ENCODE measurements at regions not wholly inside any gene's neighbourhood (a gene's known extent, or its start where the extent isn't known, plus 50 kb on each side); places are given as distances from the start of the nearest gene placed in this dataset.

DNA sequence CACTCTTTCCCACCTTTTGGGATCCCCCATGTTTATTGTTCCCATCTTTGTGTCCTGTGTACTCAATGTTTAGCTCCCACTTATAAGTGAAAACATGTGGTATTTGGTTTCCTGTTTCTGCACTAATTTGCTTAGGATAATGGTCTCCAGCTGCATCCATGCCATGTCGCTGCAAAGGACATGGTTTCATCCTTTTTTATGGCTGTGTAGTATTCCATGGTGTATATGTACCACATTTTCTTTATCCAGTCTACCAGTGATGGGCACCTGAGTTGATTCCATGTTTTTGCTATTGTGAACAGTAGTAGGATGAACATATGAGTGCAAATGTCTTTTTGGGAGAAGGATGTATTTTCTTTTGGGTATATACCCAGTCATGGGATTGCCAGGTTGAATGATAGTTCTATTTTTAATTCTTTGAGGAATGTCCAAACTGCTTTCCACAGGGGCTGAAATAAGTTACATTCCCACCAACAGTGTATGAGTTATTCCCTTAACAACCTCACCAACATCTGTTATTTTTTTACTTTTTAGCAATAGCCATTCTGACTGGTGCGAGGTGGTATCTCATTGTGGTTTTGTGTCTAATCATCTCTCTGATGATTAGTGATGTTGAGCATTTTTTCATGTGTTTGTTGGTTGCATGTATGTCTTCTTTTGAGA lies 55.7 kb upstream of the MEDAG start:
- no peaks in the 10 kb centered on the region for H3K36me3 Mint-ChIP-seq (ENCODE audit: low read depth)
- no peak for DNase-seq
- TF ChIP-seq, protein P1, sequence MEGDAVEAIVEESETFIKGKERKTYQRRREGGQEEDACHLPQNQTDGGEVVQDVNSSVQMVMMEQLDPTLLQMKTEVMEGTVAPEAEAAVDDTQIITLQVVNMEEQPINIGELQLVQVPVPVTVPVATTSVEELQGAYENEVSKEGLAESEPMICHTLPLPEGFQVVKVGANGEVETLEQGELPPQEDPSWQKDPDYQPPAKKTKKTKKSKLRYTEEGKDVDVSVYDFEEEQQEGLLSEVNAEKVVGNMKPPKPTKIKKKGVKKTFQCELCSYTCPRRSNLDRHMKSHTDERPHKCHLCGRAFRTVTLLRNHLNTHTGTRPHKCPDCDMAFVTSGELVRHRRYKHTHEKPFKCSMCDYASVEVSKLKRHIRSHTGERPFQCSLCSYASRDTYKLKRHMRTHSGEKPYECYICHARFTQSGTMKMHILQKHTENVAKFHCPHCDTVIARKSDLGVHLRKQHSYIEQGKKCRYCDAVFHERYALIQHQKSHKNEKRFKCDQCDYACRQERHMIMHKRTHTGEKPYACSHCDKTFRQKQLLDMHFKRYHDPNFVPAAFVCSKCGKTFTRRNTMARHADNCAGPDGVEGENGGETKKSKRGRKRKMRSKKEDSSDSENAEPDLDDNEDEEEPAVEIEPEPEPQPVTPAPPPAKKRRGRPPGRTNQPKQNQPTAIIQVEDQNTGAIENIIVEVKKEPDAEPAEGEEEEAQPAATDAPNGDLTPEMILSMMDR (IDR thresholded peaks at IDR 0.05), result no peak
- H3K4me3 Mint-ChIP-seq, result no peak overlapping the region
- H3K9me3 Mint-ChIP-seq, result peaks cover 5% of the 10 kb centered on the region
- H3K27me3 Mint-ChIP-seq (ENCODE audit: low read depth, poor library complexity), result peaks cover 3% of the 10 kb centered on the region
- H3K27ac Mint-ChIP-seq, result no peak overlapping the region
- H3K4me1 Mint-ChIP-seq, result peaks cover 9% of the 10 kb centered on the region

DNA sequence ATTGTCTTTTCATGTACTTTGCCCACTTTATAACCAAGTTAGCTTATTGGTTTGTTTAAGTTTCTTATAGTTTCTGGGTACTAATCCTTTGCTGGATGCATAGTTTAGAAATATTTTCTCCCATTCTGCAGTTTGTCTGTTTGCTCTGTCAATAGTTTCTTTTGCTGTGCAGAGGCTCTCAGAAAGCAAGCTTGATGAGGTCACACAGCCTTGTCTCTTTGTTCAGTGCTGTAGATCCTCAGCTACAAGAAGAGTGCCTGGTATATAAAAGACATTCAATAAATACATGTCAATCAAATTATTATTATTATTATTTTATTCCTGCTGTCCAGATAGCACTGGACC lies 55.2 kb upstream of the MEDAG start:
- H3K9me3 Mint-ChIP-seq, result peaks cover 5% of the 10 kb centered on the region
- TF ChIP-seq, protein P1 (IDR thresholded peaks at IDR 0.05), result no peak
- H3K27me3 Mint-ChIP-seq (ENCODE audit: low read depth, poor library complexity), result peaks cover 6% of the 10 kb centered on the region
- H3K27ac Mint-ChIP-seq, result no peak overlapping the region
- DNase-seq, result no peak
- no peak overlapping the region for H3K4me3 Mint-ChIP-seq
- peaks cover 7% of the 10 kb centered on the region for H3K4me1 Mint-ChIP-seq
- no peaks in the 10 kb centered on the region for H3K36me3 Mint-ChIP-seq (ENCODE audit: low read depth)

DNA sequence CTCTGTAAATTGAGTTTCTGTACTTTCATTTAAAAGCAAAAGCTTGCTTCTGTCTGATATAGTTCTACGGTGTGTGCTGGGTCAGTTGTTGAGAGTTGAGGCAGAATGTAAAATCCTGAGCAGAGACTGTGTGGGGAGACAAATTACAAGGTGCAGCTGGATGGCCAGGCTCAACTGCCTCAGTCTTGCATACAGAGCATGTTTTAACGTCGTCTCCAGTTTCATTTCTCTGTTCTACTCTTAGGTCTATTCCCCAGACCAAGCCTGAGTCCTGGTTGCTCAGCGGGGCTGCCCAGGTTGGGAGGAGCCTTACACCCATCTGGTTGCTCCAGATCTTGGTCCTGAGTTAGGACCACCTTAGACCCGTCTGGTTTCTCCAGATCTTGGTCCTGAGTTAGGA lies 54.4 kb upstream of the MEDAG start:
- H3K27ac Mint-ChIP-seq, result no peak overlapping the region
- peaks cover 5% of the 10 kb centered on the region for H3K9me3 Mint-ChIP-seq
- no peaks in the 10 kb centered on the region for H3K36me3 Mint-ChIP-seq (ENCODE audit: low read depth)
- H3K27me3 Mint-ChIP-seq (ENCODE audit: low read depth, poor library complexity), result peaks cover 6% of the 10 kb centered on the region
- TF ChIP-seq, protein P1 (IDR thresholded peaks at IDR 0.05), result no peak
- peaks cover 16% of the 10 kb centered on the region for H3K4me1 Mint-ChIP-seq
- no peak for DNase-seq
- H3K4me3 Mint-ChIP-seq, result no peak overlapping the region

DNA sequence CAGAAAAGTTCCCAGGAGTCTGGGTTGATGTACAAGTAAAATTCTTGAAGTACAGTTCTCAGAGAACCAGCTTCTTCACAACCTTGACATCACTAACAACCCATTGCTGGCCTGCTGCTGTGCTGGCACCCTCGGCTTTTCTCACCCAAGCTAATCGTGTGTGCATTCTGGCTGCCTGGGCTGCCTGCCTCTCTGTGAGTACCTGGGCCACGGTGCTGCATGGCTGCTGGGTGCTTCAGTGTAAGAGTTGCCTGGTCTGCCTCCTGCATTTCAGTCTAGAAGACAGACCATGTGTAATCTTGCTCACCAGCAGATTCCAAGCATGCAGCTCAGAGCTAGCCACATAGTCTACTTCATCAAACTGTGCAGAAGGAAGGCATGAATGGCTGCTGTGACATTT lies 50.5 kb upstream of the MEDAG start:
- Mint-ChIP-seq H3K36me3 (ENCODE audit: low read depth) (no peaks in the 10 kb centered on the region), H3K9me3 (peaks cover 9% of the 10 kb centered on the region), H3K4me1 (peaks cover 41% of the 10 kb centered on the region), H3K4me3 (no peak overlapping the region), H3K27me3 (ENCODE audit: low read depth, poor library complexity) (peaks cover 13% of the 10 kb centered on the region), H3K27ac (no peak overlapping the region)
- no peak for DNase-seq
- TF ChIP-seq, protein P1 (IDR thresholded peaks at IDR 0.05), result no peak

DNA sequence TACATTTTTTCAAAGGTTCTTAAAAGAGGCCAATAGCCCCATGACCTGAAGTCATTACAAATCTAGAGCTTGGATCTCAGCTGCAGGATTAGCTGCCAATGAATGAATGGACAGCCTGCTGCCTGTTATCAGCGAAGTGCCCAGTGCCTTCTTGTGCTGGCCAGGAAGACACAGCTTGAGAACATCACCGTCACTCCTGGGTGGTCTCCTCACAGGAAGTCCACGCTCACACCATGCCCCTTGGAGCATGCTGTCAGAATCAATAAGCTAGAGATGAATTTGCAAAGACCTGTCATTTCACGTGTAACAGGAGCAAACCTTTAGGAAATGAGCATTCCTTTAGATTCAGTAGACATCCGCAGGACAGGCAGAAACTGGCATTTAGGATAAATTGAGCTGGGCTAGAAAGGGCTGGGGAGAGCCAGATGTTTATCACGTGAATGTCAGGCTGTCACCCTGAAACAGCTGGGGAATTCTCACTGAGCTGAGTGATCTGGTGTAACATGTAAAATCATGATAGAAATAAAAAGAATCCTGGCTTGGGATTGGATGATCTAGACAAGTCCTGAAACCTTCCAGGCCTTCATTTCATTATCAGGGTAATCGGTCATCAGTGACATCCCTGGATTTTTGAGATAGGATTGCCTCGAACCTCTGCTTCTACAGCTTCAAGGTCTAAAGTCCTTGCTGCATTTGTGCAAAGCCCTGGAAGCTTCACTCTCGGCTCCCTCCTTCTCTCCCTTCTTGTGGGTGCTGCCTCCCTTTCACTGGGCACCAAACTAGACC lies 49.9 kb upstream of the MEDAG start:
- Mint-ChIP-seq H3K27ac (no peak overlapping the region), H3K9me3 (peaks cover 9% of the 10 kb centered on the region), H3K27me3 (ENCODE audit: low read depth, poor library complexity) (peaks cover 13% of the 10 kb centered on the region), H3K4me3 (no peak overlapping the region), H3K36me3 (ENCODE audit: low read depth) (no peaks in the 10 kb centered on the region), H3K4me1 (peaks cover 42% of the 10 kb centered on the region)
- TF ChIP-seq, protein P1 (IDR thresholded peaks at IDR 0.05), result no peak
- no peak for DNase-seq
